Panc1 (cell line): ENCODE measurements at regions not wholly inside any gene's neighbourhood (a gene's known extent, or its start where the extent isn't known, plus 50 kb on each side); places are given as distances from the start of the nearest gene placed in this dataset.

Experiments used
- ATAC-seq: fragments of 200-7000 bp; cut with Tn5 transposase; 2 replicates; pipeline ENCODE4 v1.9.1; 2020; ENCODE audit warnings: mild to moderate bottlenecking, moderate library complexity
- BruUV-seq: library from RNA; stranded (reverse); fragments of 400-500 nt; replicated peaks from 2 replicates; lab custom pipeline; 2021; lab: Mats Ljungman, UMichigan
- CTCF ChIA-PET: fragments of 300-600 bp; sonication (Branson Sonifier 250); formaldehyde crosslinking; loops from one replicate; lab custom pipeline; 2022; ENCODE audit warnings: antibody characterized with exemption; lab: Charles Lee
- POLR2A ChIA-PET: fragments of 300-600 bp; sonication (Branson Sonifier 250); formaldehyde crosslinking; loops from one replicate; lab custom pipeline; 2022; ENCODE audit warnings: antibody characterized with exemption; lab: Charles Lee
- DNase-seq: peaks from one replicate; pipeline ENCODE4 v3.0.0-alpha.2; 2010; ENCODE audit warnings: low read depth, low spot score
- H3K27ac ChIP-seq: 2 replicates; pipeline ENCODE4 v1.5.1; 2011; ENCODE audit warnings: mild to moderate bottlenecking, low read length, inconsistent platforms
- H3K27me3 ChIP-seq: fragments of 200-500 bp; sonication (Bioruptor generic); 2 replicates; pipeline ENCODE4 v1.6.0; 2014; ENCODE audit warnings: low read length, inconsistent platforms; ENCODE audit not compliant: control insufficient read depth, insufficient read depth
- H3K36me3 ChIP-seq: fragments of 200-500 bp; sonication (Bioruptor generic); 2 replicates; pipeline ENCODE4 v1.5.1; 2014; ENCODE audit warnings: inconsistent platforms, mild to moderate bottlenecking, low read length, moderate library complexity; ENCODE audit not compliant: control insufficient read depth, insufficient read depth
- H3K4me1 ChIP-seq: 2 replicates; pipeline ENCODE4 v1.5.1; 2011; ENCODE audit warnings: inconsistent platforms, mild to moderate bottlenecking, low read length, moderate library complexity; ENCODE audit not compliant: control insufficient read depth, insufficient read depth
- H3K4me3 ChIP-seq, 2 experiments: 2 replicates each; pipeline ENCODE4 v1.5.1; 2011 to 2012; ENCODE audit warnings: low read depth in 2 of 2, low read length in 2 of 2, mild to moderate bottlenecking in 2 of 2, inconsistent platforms in 1 of 2, moderate library complexity in 1 of 2
- H3K9me3 ChIP-seq: fragments of 200-500 bp; sonication (Bioruptor generic); 2 replicates; pipeline ENCODE4 v1.5.1; 2014; ENCODE audit warnings: low read depth, mild to moderate bottlenecking, inconsistent platforms, low read length, moderate library complexity; ENCODE audit not compliant: control insufficient read depth, insufficient read depth
- CTCF ChIP-seq: fragments of 450-650 bp; IDR thresholded peaks from 2 replicates; pipeline ENCODE4 v1.5.1; 2017; ENCODE audit warnings: mild to moderate bottlenecking
- POLR2AphosphoS5 ChIP-seq: IDR thresholded peaks from 2 replicates; pipeline ENCODE4 v1.6.1; 2012; ENCODE audit warnings: mild to moderate bottlenecking, low read depth, low read length, moderate library complexity
- REST ChIP-seq, 2 experiments: IDR thresholded peaks; 2 replicates each; pipeline ENCODE4 v1.6.1; 2011 to 2012; ENCODE audit warnings: low read depth in 2 of 2, control low read depth in 1 of 2, low read length in 1 of 2, mild to moderate bottlenecking in 1 of 2, moderate library complexity in 1 of 2; ENCODE audit not compliant: insufficient read depth in 1 of 2
- SIN3A ChIP-seq: IDR thresholded peaks from 2 replicates; pipeline ENCODE4 v1.6.1; 2012; ENCODE audit warnings: low read depth, mild to moderate bottlenecking, low read length, moderate library complexity, borderline replicate concordance; ENCODE audit not compliant: insufficient read depth
- TCF7L2 ChIP-seq: IDR thresholded peaks from 2 replicates; pipeline ENCODE4 v1.6.1; 2011; ENCODE audit warnings: mild to moderate bottlenecking, low read depth, low read length, inconsistent platforms
- in situ Hi-C: cut with HindIII; loops from 2 replicates; pipeline ENCODE4 v1.10.0; 2016; ENCODE audit warnings: low sequenced_read_pairs, low pct_unique_long_range_greater_than_20kb
- intact Hi-C: fragments of 100-400 bp; cut with micrococcal nuclease; formaldehyde crosslinking; loops from one replicate; pipeline ENCODE4 v1.10.0; 2022; ENCODE audit not compliant: unreplicated experiment

GRCh38 chr12:130084359-130084758 is 77.9 kb upstream of the FZD10 start:
- DNase-seq (no peak), ATAC-seq (no peak)
- POLR2A ChIA-PET, result no interaction called here

DNA sequence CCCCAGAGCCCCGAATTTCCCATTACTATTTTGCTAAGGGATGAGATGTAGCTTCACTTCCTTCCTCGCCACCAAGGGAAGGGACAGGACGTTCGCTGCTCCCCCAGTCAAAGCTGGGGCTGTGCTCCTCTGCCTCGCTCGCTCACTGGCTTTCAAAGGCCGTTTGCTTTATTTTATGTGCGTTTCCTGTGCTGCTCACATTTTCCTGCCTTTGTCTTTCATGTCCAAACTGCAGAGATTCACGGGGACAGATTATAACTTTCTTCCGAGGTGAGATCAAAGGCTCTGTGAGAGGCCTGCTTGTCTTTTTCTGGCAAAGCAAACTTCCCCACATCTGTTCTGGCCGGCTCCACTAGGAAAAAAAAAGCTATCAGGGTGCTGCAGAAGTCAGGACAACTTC is 76.0 kb upstream of the FZD10 start:
- BruUV-seq, result no TSS peak
- Histone ChIP-seq H3K4me1 (no peaks in the 10 kb centered on the region), H3K27ac (no peak overlapping the region), H3K9me3 (no peaks in the 10 kb centered on the region), H3K27me3 (no peaks in the 10 kb centered on the region), H3K4me3 (no peak overlapping the region), H3K36me3 (no peaks in the 10 kb centered on the region)
- ATAC-seq (no peak), DNase-seq (no peak)
- in situ Hi-C loops (no loop called here), intact Hi-C loops (no loop called here)
- ChIA-PET POLR2A (no interaction called here), CTCF (no interaction called here)
- TF ChIP-seq TCF7L2 (no peak), POLR2AphosphoS5 (no peak), REST (IDR thresholded peaks at IDR 0.05; ENCODE audit: insufficient read depth in 1 of 2, low read depth in 2 of 2, low read length in 1 of 2) (no peak), SIN3A (no peak), CTCF (no peak)

More at GRCh38 chr12:130084359-130084758, 77.9 kb upstream of the FZD10 start:
- TF ChIP-seq CTCF, result no peak
- CTCF ChIA-PET, result no interaction called here
- no peaks in the 10 kb centered on the region for H3K9me3 ChIP-seq
- BruUV-seq, result no TSS peak
- intact Hi-C loops (no loop called here), in situ Hi-C loops (no loop called here)
- no peaks in the 10 kb centered on the region for H3K4me1 ChIP-seq
- H3K27ac ChIP-seq, result no peak overlapping the region
- H3K27me3 ChIP-seq, result no peaks in the 10 kb centered on the region
- H3K4me3 ChIP-seq, result no peak overlapping the region
- no peaks in the 10 kb centered on the region for H3K36me3 ChIP-seq

GRCh38 chr12:130086797-130087196 is 75.5 kb upstream of the FZD10 start:
- CTCF ChIA-PET, result no interaction called here
- TF ChIP-seq SIN3A (no peak), TCF7L2 (no peak), REST (IDR thresholded peaks at IDR 0.05; ENCODE audit: insufficient read depth in 1 of 2, low read depth in 2 of 2, low read length in 1 of 2) (no peak), POLR2AphosphoS5 (no peak), CTCF (no peak)
- Histone ChIP-seq H3K27me3 (no peaks in the 10 kb centered on the region), H3K9me3 (no peaks in the 10 kb centered on the region), H3K36me3 (no peaks in the 10 kb centered on the region), H3K4me3 (no peak overlapping the region), H3K27ac (no peak overlapping the region), H3K4me1 (no peaks in the 10 kb centered on the region)
- ATAC-seq, result no peak
- no TSS peak for BruUV-seq
- no peak for DNase-seq
- in situ Hi-C loops, result no loop called here
- intact Hi-C loops, result no loop called here
- POLR2A ChIA-PET, result no interaction called here
